GM18907 (cell line): ENCODE measurements at regions not wholly inside any gene's neighbourhood (a gene's known extent, or its start where the extent isn't known, plus 50 kb on each side); places are given as distances from the start of the nearest gene placed in this dataset.
"Not testable (repeated sequence)": the region's sequence is repeated elsewhere in the genome, so short reads cannot be mapped to it uniquely, and the experiment has no call there.

ENCODE experiments used
- ATAC-seq: cut with Tn5 transposase; IDR thresholded peaks from one replicate; pipeline ENCODE4 v1.9.1; 2021; ENCODE audit warnings: mild to moderate bottlenecking, moderate library complexity; ENCODE audit not compliant: unreplicated experiment

- ATAC-seq, result no peak
Measured at GRCh38 chr5:135102716-135103574, 68.9 kb upstream of the PITX1 start.

- ATAC-seq, result no peak
Measured at GRCh38 chr5:135100431-135100830, 66.4 kb upstream of the PITX1 start.

GRCh38 chr5:135100011-135100410 is 66.0 kb upstream of the PITX1 start:
- no peak for ATAC-seq

- no peak for ATAC-seq
Measured at GRCh38 chr5:135097390-135097789, 63.4 kb upstream of the PITX1 start.

GRCh38 chr5:135095871-135096270 is 61.8 kb upstream of the PITX1 start:
- ATAC-seq, result no peak

GRCh38 chr5:135095052-135095715 is 61.2 kb upstream of the PITX1 start:
- ATAC-seq, result no peak

GRCh38 chr5:135094339-135095051 is 60.5 kb upstream of the PITX1 start:
- no peak for ATAC-seq

GRCh38 chr5:135093483-135093882 is 59.5 kb upstream of the PITX1 start:
- not testable (repeated sequence) for ATAC-seq

GRCh38 chr5:135092476-135092875 is 58.4 kb upstream of the PITX1 start:
- no peak for ATAC-seq

- no peak for ATAC-seq
Measured at GRCh38 chr5:135091286-135091685, 57.3 kb upstream of the PITX1 start.

GRCh38 chr5:135089912-135090311 is 55.9 kb upstream of the PITX1 start:
- no peak for ATAC-seq

GRCh38 chr5:135088911-135089310 is 54.9 kb upstream of the PITX1 start:
- no peak for ATAC-seq

- ATAC-seq, result no peak
Measured at GRCh38 chr5:135087950-135088349, 53.9 kb upstream of the PITX1 start.

GRCh38 chr5:135085936-135086725 is 52.1 kb upstream of the PITX1 start:
- ATAC-seq, result no peak

- no peak for ATAC-seq
Measured at GRCh38 chr5:135085133-135085935, 51.3 kb upstream of the PITX1 start.
